Ureter (tissue), 1 donor: ENCODE measurements at regions not wholly inside any gene's neighbourhood (a gene's known extent, or its start where the extent isn't known, plus 50 kb on each side); places are given as distances from the start of the nearest gene placed in this dataset.
A peak's percentile ranks its signal among the peaks of the same experiment; 100 is the strongest.

Experiments
- DNase-seq: peaks from one replicate; pipeline ENCODE4 v3.0.0-alpha.2; 2020; ENCODE audit warnings: low spot score
- donor health status: DM: yes; HTN: yes; CAD: no.

GRCh38 chr2:74735009-74735408, 81.0 kb downstream of the SEMA4F start:
- DNase-seq, result no peak

- no peak for DNase-seq
Measured at GRCh38 chr2:74735564-74735963, 81.5 kb downstream of the SEMA4F start.

DNA sequence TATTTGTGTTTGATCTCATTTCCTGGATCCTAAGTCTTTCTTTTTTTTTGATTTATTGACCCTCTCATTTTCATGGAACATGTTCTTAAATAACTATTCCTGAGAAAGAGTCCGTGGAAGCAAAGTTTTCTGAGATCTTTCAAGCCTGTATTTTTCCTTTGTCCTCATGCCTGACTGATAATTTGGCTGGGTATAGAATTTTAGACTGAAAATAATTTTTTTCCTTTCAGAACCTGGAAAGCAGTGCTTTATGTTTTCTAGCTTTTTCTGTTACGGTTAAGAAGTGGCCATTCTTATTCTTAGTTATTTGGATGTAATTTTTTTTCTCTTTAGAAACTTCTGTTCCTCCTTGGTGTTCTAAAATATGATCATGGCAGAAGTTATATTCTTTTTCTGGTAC, 82.5 kb downstream of the SEMA4F start:
- DNase-seq, result no peak

DNA sequence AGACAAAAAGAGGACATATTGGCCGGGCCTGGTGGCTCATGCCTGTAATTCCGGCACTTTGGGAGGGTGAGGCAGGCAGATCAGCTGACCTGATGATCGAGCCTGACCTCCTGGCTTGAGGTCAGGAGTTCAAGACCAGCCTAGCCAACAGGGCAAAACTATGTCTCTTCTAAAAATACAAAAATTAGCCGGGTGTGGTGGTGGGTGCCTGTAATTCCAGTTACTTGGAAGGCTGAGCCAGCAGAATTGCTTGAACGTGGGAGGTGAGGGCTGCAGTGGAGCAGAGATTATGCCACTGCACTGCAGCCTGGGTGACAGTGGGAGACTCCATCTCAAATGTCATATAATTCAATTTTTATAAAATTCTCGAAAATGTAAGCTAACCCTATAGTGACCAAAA, 84.5 kb downstream of the SEMA4F start:
- no peak for DNase-seq

- DNase-seq, result no peak
Measured at GRCh38 chr2:74739129-74739528, 85.1 kb downstream of the SEMA4F start.

GRCh38 chr2:74739733-74740241, 85.7 kb downstream of the SEMA4F start:
- no peak for DNase-seq

GRCh38 chr2:74740395-74740740, 86.3 kb downstream of the SEMA4F start:
- DNase-seq, result no peak

DNA sequence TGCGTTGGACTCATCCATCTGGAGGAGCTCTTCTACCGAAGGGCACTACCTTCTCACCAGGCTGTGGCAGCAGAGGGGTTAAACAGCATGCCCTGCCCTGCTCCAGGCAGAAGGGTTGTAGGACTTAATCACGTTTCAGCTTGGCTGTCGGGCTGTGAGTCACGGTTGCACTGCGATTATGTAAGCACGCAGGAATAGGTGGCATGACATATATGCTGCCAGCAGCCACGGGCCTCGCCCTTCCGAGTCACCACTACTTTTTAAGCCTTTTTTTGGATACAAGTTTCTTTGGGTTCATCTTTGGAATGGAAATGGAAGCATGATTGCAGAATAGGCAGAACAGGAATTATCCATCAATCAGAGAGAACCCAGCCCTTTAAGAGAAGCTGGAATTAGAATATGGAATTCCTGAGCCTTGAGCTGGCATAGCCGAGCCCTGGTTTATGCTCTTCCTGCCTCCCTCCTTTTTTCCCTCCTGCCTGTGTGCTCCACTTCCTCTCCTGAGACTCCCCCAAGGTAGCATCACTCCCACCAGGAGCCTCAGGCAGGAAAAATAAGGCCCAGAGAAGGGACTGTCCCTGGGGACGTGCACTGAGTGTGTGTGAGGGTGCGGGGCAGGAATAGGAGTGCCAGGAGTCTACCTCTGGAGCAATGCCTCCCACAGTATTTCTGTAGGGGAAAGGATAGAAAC, 86.8 kb downstream of the SEMA4F start:
- DNase-seq, result peak; percentile 77

DNA sequence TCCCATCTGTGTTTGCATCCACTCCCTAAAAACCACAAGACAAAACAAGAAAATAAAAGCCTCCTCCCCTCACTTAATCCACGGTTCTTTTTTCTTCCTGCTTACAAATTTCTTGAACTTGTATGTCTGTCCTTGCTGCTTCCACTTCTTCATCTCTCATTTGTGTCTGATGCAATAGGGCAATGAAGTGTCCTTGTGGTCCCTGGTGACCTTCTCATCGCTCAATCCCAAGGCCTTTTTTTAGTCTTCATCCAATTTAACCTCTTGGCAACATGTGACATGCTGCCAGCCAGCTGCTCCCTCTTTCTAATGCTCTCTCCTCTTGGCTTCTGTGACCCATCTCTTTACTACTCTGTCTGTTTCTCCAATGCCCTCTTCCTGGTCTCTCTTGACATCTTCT, 87.6 kb downstream of the SEMA4F start:
- no peak for DNase-seq

DNA sequence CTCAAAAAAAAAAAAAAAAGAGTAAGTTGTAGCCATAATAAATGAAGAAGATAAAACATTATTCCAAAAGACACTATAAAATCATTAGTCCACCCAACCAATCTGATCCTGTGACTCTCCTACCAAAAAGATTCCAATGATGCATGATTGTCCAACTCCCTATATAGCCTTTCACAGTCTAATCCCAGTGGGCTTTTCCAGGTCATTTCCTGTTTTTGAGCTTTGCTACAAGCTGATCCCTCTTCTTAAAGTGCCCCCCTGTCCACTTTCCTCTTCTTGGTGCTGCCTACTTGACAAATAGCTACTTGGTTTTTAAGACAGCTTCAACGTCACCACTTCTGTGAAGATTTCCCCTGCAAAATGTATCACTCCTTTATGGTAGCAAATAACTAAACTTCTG, 88.4 kb downstream of the SEMA4F start:
- no peak for DNase-seq

- no peak for DNase-seq
Measured at GRCh38 chr2:74743039-74743438, 89.0 kb downstream of the SEMA4F start.

- DNase-seq, result no peak
Measured at GRCh38 chr2:74743778-74744177, 89.7 kb downstream of the SEMA4F start.

DNA sequence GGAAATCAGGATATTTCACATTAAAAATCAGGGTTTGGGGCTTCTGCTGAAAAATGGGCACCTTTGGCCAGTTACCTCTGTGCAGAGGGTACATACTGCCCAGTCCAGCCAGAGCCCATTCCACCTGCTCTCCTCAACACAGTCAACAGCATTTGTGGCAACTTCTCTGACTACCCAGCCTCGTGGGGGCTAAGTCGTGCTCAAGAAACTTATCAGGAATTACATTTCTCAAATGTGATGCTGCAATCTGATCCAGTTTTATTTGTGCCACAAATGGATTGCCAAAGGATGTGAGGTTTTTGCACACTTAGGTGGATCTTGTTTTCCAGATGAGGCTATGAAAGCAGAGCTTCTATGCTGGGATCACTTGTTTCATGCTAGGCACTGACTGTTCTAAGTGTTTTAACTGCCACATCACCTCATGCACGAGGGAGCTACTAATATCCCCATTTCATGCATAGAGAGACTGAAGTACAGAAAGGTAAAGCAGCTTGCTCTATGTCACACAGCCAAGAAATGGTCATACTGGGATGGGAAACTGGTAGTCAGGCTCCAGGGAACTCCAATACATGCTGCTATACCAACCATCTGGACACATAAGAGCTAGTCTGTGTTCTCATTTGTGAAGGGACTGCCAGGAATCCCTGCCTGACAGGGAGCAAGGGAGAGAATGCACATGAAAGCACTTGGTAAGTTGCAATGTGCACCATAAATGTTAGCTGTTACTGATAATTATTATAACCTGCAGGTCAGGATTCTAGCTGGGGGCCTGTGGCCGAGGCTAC, 89.0 kb upstream of the HK2 start:
- no peak for DNase-seq

GRCh38 chr2:74745766-74746165, 88.2 kb upstream of the HK2 start:
- DNase-seq, result no peak

GRCh38 chr2:74746480-74746879, 87.4 kb upstream of the HK2 start:
- DNase-seq, result no peak

- DNase-seq, result no peak
Measured at GRCh38 chr2:74747411-74748080, 86.4 kb upstream of the HK2 start.

DNA sequence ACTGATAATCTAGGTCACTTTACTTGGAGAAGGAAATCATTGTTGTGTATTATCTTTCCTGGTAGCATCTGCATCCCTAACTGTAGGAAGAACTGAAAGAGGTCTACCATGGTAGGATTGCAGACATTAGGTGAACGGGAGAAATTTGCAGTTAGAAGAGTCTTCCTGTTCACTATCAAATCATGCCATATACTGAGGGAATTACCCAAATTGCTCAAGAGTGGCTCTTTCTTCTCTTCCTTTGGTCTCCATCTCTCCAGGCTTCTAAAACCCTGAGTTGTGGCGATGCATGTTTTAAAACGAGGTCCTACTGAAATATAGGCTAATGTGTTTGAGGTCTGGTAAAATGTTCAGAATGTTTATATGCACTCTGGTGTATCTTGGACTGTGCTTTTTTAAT, 85.3 kb upstream of the HK2 start:
- no peak for DNase-seq

GRCh38 chr2:74749432-74749831, 84.5 kb upstream of the HK2 start:
- DNase-seq, result no peak

GRCh38 chr2:74751981-74752851, 81.7 kb upstream of the HK2 start:
- no peak for DNase-seq

GRCh38 chr2:74755386-74755785, 78.5 kb upstream of the HK2 start:
- no peak for DNase-seq

DNA sequence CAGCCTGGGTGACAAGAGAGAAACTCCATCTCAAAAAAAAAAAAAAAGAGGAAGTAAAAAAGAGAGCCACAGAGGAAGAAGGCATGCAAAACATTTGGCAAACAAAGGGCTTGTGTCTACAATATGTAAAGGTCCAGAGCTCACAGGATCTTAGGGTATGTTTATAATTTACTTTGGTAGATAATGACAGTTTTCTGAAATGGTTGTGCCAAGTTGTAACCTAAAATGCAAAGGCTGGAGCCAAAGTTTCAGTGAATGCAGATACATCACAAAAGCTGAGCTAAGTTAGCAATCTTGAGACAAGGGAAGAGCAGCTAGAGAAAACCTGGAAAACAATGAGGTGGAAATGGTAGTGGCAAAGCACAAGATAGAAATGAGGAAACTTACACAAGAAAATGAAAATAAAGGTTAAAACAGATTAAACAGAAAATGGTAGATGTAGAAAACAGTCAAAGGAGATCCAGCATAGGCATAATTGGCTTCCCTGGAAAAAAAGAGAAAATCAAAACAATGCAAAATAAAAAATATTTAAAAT, 77.5 kb upstream of the HK2 start:
- DNase-seq, result no peak

DNA sequence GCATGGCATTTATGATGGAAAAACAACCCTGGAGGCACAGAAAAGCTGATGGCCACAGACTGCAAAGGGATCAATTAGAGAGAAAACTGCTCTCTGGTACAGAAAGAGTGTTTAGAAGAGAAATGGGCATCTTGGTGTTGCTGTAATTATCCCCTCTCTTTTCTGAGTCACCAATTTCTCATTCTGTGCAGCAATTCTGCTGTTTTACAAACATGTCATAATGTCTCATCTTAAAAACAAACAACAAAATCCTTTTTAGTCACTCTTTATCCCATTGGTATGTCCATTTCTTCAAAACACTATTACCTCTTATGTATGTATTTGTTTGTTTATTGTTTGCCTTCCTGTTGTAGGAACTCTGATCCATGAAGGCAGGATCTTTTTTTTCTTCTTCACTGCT, 73.9 kb upstream of the HK2 start:
- no peak for DNase-seq
